HepG2 (cell line): ENCODE measurements at regions not wholly inside any gene's neighbourhood (a gene's known extent, or its start where the extent isn't known, plus 50 kb on each side); places are given as distances from the start of the nearest gene placed in this dataset.

Experiments used
- ATAC-seq: fragments of 200-7000 bp; cut with Tn5 transposase; 3 replicates; pipeline ENCODE4 v1.9.1; 2020; ENCODE audit warnings: mild to moderate bottlenecking, moderate library complexity
- BruUV-seq: library from RNA; stranded (reverse); fragments of 400-500 nt; replicated peaks from 2 replicates; lab custom pipeline; 2021; lab: Mats Ljungman, UMichigan
- CTCF ChIA-PET: fragments of 300-600 bp; formaldehyde crosslinking; extraction: SDS; loops from one replicate; lab custom pipeline; 2021; ENCODE audit warnings: low total read pairs, inconsistent platforms, low intra/inter-chr PET ratio; lab: Yijun Ruan, JAX
- POLR2A ChIA-PET: fragments of 350-600 bp; sonication (Branson Sonifier 250); formaldehyde crosslinking; loops from one replicate; lab custom pipeline; 2020; ENCODE audit warnings: antibody characterized with exemption, inconsistent platforms; lab: Yijun Ruan, JAX
- DNase-seq: peaks from one replicate; pipeline ENCODE4 v3.0.0-alpha.2; 2015; ENCODE audit warnings: low spot score
- FAIRE-seq: peaks from 3 replicates; lab custom pipeline; 2011; peaks lifted over from hg19 to GRCh38; lab: Jason Lieb, UNC
- H2AFZ ChIP-seq: one replicate; pipeline ENCODE4 v1.6.1; 2011; ENCODE audit warnings: low read length, inconsistent platforms
- H3K27ac ChIP-seq: fragments of 300-600 bp; 3 replicates; pipeline ENCODE4 v1.8.0; 2011; ENCODE audit warnings: mixed run types, mild to moderate bottlenecking, mixed read lengths, low read length, inconsistent platforms; ENCODE audit not compliant: insufficient read depth; ENCODE audit errors: extremely low read length
- H3K27me3 ChIP-seq, 2 experiments: fragments of 200-600 bp in 1 of 2; 2 replicates in 1 of 2; 3 replicates in 1 of 2; pipeline versions ENCODE4 v1.6.0 to v1.8.0; 2011; ENCODE audit warnings: low read length in 2 of 2, mild to moderate bottlenecking in 2 of 2, moderate library complexity in 2 of 2, inconsistent platforms in 1 of 2; ENCODE audit not compliant: insufficient read depth in 2 of 2, control insufficient read depth in 1 of 2
- H3K36me3 ChIP-seq, 2 experiments: fragments of 200-600 bp in 1 of 2; replicated peaks in 1 of 2; 2 replicates in 1 of 2; 3 replicates in 1 of 2; pipeline versions ENCODE4 v1.5.1 to v1.8.0; 2011; ENCODE audit warnings: low read length in 2 of 2, inconsistent platforms in 1 of 2; ENCODE audit not compliant: insufficient read depth in 2 of 2, control insufficient read depth in 1 of 2
- H3K4me1 ChIP-seq: 2 replicates; pipeline ENCODE4 v1.5.1; 2012; ENCODE audit warnings: low read length, inconsistent platforms; ENCODE audit not compliant: insufficient read depth
- H3K4me2 ChIP-seq: 2 replicates; pipeline ENCODE4 v1.6.0; 2011; ENCODE audit warnings: low read depth, low read length, inconsistent platforms
- H3K4me3 ChIP-seq, 3 experiments: fragments of 200-600 bp in 1 of 3; sonication (generic), shearing (Covaris generic) in 1 of 3; replicated peaks in 1 of 3; 2 replicates each; pipeline ENCODE4 v1.5.1; 2011 to 2016; ENCODE audit warnings: low read length in 3 of 3, inconsistent platforms in 2 of 3, low read depth in 2 of 3, mild to moderate bottlenecking in 2 of 3, control low read depth in 1 of 3, mixed read lengths in 1 of 3; ENCODE audit not compliant: insufficient read depth in 1 of 3
- H3K79me2 ChIP-seq: one replicate; pipeline ENCODE4 v1.6.1; 2011; ENCODE audit warnings: low read length, inconsistent platforms; ENCODE audit not compliant: insufficient read depth
- H3K9ac ChIP-seq: 2 replicates; pipeline ENCODE4 v1.6.0; 2011; ENCODE audit warnings: mild to moderate bottlenecking, low read depth, low read length, inconsistent platforms; ENCODE audit not compliant: insufficient read depth
- H3K9me3 ChIP-seq: 2 replicates; pipeline ENCODE4 v1.5.1; 2012; ENCODE audit warnings: mild to moderate bottlenecking, low read length
- H4K20me1 ChIP-seq: 2 replicates; pipeline ENCODE4 v1.6.0; 2011; ENCODE audit warnings: inconsistent platforms, mild to moderate bottlenecking, low read length, moderate library complexity; ENCODE audit not compliant: insufficient read depth
- AGO2 ChIP-seq: fragments of 200-400 bp; formaldehyde crosslinking; optimal IDR thresholded peaks from 2 replicates; pipeline ENCODE3; 2017; ENCODE audit warnings: mild to moderate bottlenecking, low read depth, low read length, moderate library complexity
- ATM ChIP-seq: fragments of 450-650 bp; IDR thresholded peaks from 2 replicates; pipeline ENCODE4 v1.7.1; 2017; ENCODE audit warnings: mild to moderate bottlenecking, borderline replicate concordance
- ETV6 ChIP-seq: sonication (generic); formaldehyde crosslinking; conservative IDR thresholded peaks from 2 replicates; pipeline ENCODE4 v1.4.0; 2020; ENCODE audit warnings: missing genetic modification reagents
- MED8 ChIP-seq: sonication (generic); formaldehyde crosslinking; IDR thresholded peaks from 2 replicates; pipeline ENCODE4 v1.8.1; 2023; ENCODE audit warnings: mild to moderate bottlenecking, missing genetic modification reagents; ENCODE audit not compliant: insufficient replicate concordance
- NCOR1 ChIP-seq: fragments of 200-600 bp; sonication (generic); IDR thresholded peaks from 2 replicates; pipeline ENCODE4 v1.7.0; 2017; ENCODE audit warnings: antibody characterized with exemption, low read length, borderline replicate concordance
- NFIB ChIP-seq: sonication (generic); formaldehyde crosslinking; IDR thresholded peaks from 2 replicates; pipeline ENCODE4 v1.9.0; 2021; ENCODE audit warnings: missing genetic modification reagents, mild to moderate bottlenecking, borderline replicate concordance
- NFIC ChIP-seq: IDR thresholded peaks from 2 replicates; pipeline ENCODE4 v1.6.1; 2012; ENCODE audit warnings: mild to moderate bottlenecking, low read length, inconsistent platforms
- PBX2 ChIP-seq: IDR thresholded peaks from 2 replicates; pipeline ENCODE4 v1.6.1; 2016; ENCODE audit warnings: control low read depth
- PBX3 ChIP-seq: sonication (generic); formaldehyde crosslinking; IDR thresholded peaks from 2 replicates; pipeline ENCODE4 v1.8.1; 2023; ENCODE audit warnings: missing genetic modification reagents, inconsistent platforms, borderline replicate concordance
- SP1 ChIP-seq, 2 experiments: fragments of 450-650 bp in 1 of 2; sonication (generic) in 1 of 2; formaldehyde crosslinking in 1 of 2; IDR thresholded peaks; 2 replicates each; pipeline versions ENCODE4 v1.4.0 to v1.6.1; 2016 to 2020; ENCODE audit warnings: missing genetic modification reagents in 1 of 2
- TAF1 ChIP-seq: sonication (generic); formaldehyde crosslinking; IDR thresholded peaks from 2 replicates; pipeline ENCODE4 v1.4.0; 2020; ENCODE audit warnings: missing genetic modification reagents
- TBP ChIP-seq: sonication (generic); formaldehyde crosslinking; IDR thresholded peaks from 2 replicates; pipeline ENCODE4 v1.5.0; 2020; ENCODE audit warnings: missing genetic modification reagents
- TRIM24 ChIP-seq: sonication (generic); formaldehyde crosslinking; IDR thresholded peaks from 2 replicates; pipeline ENCODE4 v1.8.0; 2022; ENCODE audit warnings: mild to moderate bottlenecking, missing genetic modification reagents
- ZNF10 ChIP-seq: sonication (generic); formaldehyde crosslinking; IDR thresholded peaks from 2 replicates; pipeline ENCODE4 v1.4.0; 2020; ENCODE audit warnings: mild to moderate bottlenecking, low read depth, missing genetic modification reagents, borderline replicate concordance
- ZNF101 ChIP-seq: sonication (generic); formaldehyde crosslinking; IDR thresholded peaks from 2 replicates; pipeline ENCODE4 v1.4.0; 2020; ENCODE audit warnings: mild to moderate bottlenecking, low read depth, missing genetic modification reagents, borderline replicate concordance
- ZNF253 ChIP-seq: sonication (generic); formaldehyde crosslinking; IDR thresholded peaks from 2 replicates; pipeline ENCODE4 v1.8.0; 2022; ENCODE audit warnings: mild to moderate bottlenecking, missing genetic modification reagents, borderline replicate concordance
- ZNF337 ChIP-seq: sonication (generic); formaldehyde crosslinking; IDR thresholded peaks from 2 replicates; pipeline ENCODE4 v1.5.1; 2020; ENCODE audit warnings: missing genetic modification reagents, low read depth, mild to moderate bottlenecking, borderline replicate concordance
- ZNF33A ChIP-seq: sonication (generic); formaldehyde crosslinking; IDR thresholded peaks from 2 replicates; pipeline ENCODE4 v1.5.1; 2020; ENCODE audit warnings: missing genetic modification reagents, mild to moderate bottlenecking, moderate library complexity, borderline replicate concordance
- ZNF460 ChIP-seq: sonication (generic); formaldehyde crosslinking; IDR thresholded peaks from 2 replicates; pipeline ENCODE4 v1.5.1; 2020; ENCODE audit warnings: missing genetic modification reagents, mild to moderate bottlenecking, borderline replicate concordance
- WGBS: methylation state at CpG from one replicate; pipeline ENCODE4 v1.1.6; 2017; ENCODE audit warnings: low lambda C conversion rate; 5-methylcytosine and 5-hydroxymethylcytosine counted together
- in situ Hi-C: cut with HindIII; loops from 2 replicates; pipeline ENCODE4 v1.10.0; 2017; ENCODE audit warnings: low pct_unique_long_range_greater_than_20kb; ENCODE audit not compliant: extremely low pct_ligation_motif_present
- intact Hi-C: fragments of 100-400 bp; cut with micrococcal nuclease; formaldehyde crosslinking; loops from one replicate; pipeline ENCODE4 v1.10.0; 2022; ENCODE audit not compliant: unreplicated experiment

DNA sequence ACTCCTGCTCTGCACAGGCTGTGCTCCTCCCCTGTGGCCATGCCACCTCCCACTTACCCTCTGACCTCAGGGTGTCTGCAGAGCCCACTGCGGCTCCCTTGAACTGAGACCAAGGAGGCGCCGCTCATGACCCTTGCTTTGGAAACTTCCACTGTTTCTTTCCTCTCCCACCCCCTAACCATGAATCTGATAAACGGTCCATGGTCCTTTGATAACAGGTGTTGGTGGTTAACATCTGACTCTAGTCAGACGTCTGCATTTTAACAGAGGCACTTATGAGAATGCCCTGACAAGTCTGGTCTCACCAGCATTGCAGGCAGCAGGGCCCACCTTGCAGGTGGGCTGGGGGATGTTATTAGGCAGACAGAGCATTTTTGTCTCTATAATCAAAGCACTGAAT lies 113.6 kb upstream of the APCDD1 start:
- Histone ChIP-seq H3K9me3 (no peaks in the 10 kb centered on the region), H2AFZ (no peak overlapping the region), H3K4me3 (no peak overlapping the region), H3K79me2 (no peaks in the 10 kb centered on the region), H3K9ac (no peak overlapping the region), H3K4me2 (no peak overlapping the region), H4K20me1 (no peaks in the 10 kb centered on the region), H3K27me3 (peaks cover 2 to 7% of the 10 kb centered on the region in 2 experiments; a peak in 3 of 5 replicates), H3K27ac (no peak overlapping the region), H3K36me3 (no peaks in the 10 kb centered on the region), H3K4me1 (no peaks in the 10 kb centered on the region)
- ATAC-seq (no peak), FAIRE-seq (no peak), DNase-seq (no peak)
- ChIA-PET POLR2A (no interaction called here), CTCF (no interaction called here)
- BruUV-seq = no TSS peak
- intact Hi-C loops = no loop called here
- in situ Hi-C loops = no loop called here
- TF ChIP-seq ATM (no peak), ZNF460 (CRISPR knock-in tag) (no peak), TAF1 (CRISPR knock-in tag) (no peak), NFIB (CRISPR knock-in tag) (no peak), NFIC (no peak), ZNF337 (CRISPR knock-in tag) (no peak), ZNF10 (no peak)
- 28% methylated on average over 5 of the region's 5 CpGs for WGBS

- H3K4me1 ChIP-seq = no peaks in the 10 kb centered on the region
- no peak overlapping the region for H3K4me3 ChIP-seq
- no peaks in the 10 kb centered on the region for H4K20me1 ChIP-seq
- FAIRE-seq = no peak
- in situ Hi-C loops = no loop called here
- ChIA-PET POLR2A (no interaction called here), CTCF (no interaction called here)
- H3K27me3 ChIP-seq = peaks cover 2 to 10% of the 10 kb centered on the region in 2 experiments; a peak in 3 of 5 replicates
- no TSS peak for BruUV-seq
- DNase-seq = no peak
- H3K27ac ChIP-seq = no peak overlapping the region
- ATAC-seq = no peak; the same call in 1 of the 3 replicates
- H3K79me2 ChIP-seq = no peaks in the 10 kb centered on the region
- no peaks in the 10 kb centered on the region for H3K36me3 ChIP-seq
- no peak overlapping the region for H3K9ac ChIP-seq
- no peaks in the 10 kb centered on the region for H3K9me3 ChIP-seq
- WGBS = 52% methylated on average over 4 of the region's 11 CpGs
- intact Hi-C loops = no loop called here
- no peak overlapping the region for H2AFZ ChIP-seq
- no peak overlapping the region for H3K4me2 ChIP-seq
- TF ChIP-seq AGO2 (no peak), ETV6 (CRISPR knock-in tag) (no peak), ZNF253 (CRISPR knock-in tag) (no peak), ZNF33A (CRISPR knock-in tag) (no peak), MED8 (CRISPR knock-in tag) (no peak), NCOR1 (no peak), PBX2 (CRISPR knock-in tag) (no peak), TRIM24 (no peak), TBP (CRISPR knock-in tag) (no peak), ZNF101 (CRISPR knock-in tag) (no peak), SP1 (IDR thresholded peaks at IDR 0.05) (no peak), SP1 (CRISPR knock-in tag; IDR thresholded peaks at IDR 0.05) (no peak), PBX3 (CRISPR knock-in tag) (no peak)
Observed at GRCh38 chr18:10343778-10344177, 110.7 kb upstream of the APCDD1 start.
